Activated CD4-positive, CD25-positive, alpha-beta regulatory T cell treated with anti-CD3 and anti-CD28 coated beads, Interleukin-2, amount 50 U/mL, for 24 hours (primary cell): ENCODE measurements at regions not wholly inside any gene's neighbourhood (a gene's known extent, or its start where the extent isn't known, plus 50 kb on each side); places are given as distances from the start of the nearest gene placed in this dataset.

ENCODE experiments used
- ATAC-seq, 2 donors: fragments of 150-1000 bp; cut with Tn5 transposase; one replicate each; pipeline ENCODE4 v1.10.0; 2021; ENCODE audit warnings: mild to moderate bottlenecking in 1 of 2, moderate library complexity in 1 of 2

DNA sequence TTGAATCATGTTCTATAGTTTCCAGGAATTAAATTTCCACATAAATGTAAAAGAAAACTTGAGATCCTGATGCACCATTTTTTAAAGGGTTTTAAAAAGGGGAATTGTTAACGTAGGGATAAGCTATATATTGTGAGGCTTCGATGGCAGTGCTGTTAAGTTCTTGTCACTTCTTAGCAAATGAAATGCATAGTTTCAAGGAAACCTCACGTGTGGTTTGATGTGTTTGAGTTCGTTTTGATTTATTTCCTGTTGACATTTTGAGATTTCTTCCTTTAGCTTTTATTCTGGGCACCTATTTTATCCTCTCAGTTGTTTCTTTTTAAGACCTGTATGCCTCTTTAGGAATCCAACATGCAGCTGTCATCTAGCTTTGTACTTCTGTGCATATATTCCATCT, 301.0 kb downstream of the DOCK8 start:
- ATAC-seq = no peak

GRCh38 chr9:517993-518392, 303.3 kb downstream of the DOCK8 start:
- no peak for ATAC-seq

DNA sequence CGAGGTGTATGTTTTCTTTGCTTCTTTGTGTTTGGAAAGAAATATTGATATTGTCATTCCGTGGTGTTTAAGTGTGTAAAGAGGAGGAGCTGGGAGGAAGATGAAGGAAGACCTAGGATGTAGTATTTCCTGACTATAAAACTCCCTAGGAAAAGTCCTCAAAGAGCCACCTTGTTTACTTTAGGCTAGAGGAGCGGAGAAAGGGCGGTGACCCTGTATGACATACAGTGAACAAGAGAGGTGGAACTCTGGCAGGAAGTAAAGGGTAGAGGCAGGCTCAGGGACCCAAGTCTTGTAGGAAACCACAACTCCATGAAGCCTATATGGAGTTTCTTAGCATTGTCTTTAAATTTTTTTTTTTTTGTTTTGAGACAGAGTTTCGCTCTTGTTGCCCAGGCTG, 303.9 kb downstream of the DOCK8 start:
- ATAC-seq = no peak

GRCh38 chr9:519579-519978, 304.9 kb downstream of the DOCK8 start:
- peak in 1 of 2 donors; percentile 58 for ATAC-seq

- no peak for ATAC-seq
These were observed 305.6 kb downstream of the DOCK8 start for GRCh38 chr9:520302-520701.

DNA sequence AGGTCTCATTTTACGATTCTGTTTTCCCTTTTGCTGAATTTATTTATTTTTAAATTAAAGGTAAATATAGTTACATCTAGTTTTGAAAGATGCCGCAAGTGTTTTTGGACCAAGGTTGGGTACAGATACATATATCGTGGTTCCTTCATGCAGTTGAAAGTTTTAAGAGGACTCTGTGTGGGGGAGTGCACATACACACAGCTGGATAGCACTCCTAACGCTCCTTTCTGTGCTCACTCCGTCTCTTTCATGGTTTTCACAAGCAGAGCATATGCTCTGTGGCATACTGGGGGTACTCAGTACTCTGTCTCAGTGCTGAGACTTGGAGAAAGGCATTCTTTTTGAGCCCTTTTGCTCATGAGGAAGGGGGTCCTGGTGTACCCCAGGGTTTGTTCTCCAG, 307.5 kb downstream of the DOCK8 start:
- no peak for ATAC-seq

- no peak for ATAC-seq
These were observed 308.0 kb downstream of the DOCK8 start for GRCh38 chr9:522658-523057.

DNA sequence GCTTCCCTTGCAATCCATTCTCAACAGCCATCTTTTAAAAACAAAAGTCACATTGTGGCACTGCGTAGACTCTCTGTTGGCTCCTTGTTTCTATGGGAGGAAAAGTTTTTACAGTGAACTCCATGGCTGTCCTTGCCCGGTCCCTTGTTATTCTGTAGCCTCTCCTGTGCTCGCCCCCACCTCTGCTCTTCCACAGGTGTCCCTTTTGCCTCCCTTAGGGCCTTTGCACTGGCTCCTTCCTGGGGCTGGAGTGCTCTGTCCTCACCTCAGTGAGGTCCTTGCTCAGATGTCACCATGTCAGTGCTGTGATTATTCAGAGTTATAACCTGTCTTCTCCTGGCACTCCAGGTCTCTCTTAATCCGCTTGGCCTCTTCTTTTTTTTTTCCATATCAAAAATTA, 308.8 kb downstream of the DOCK8 start:
- ATAC-seq = no peak

- no peak for ATAC-seq
These were observed 309.3 kb downstream of the DOCK8 start for GRCh38 chr9:524008-524407.

- ATAC-seq = no peak
These were observed 312.4 kb downstream of the DOCK8 start for GRCh38 chr9:526904-527591.

DNA sequence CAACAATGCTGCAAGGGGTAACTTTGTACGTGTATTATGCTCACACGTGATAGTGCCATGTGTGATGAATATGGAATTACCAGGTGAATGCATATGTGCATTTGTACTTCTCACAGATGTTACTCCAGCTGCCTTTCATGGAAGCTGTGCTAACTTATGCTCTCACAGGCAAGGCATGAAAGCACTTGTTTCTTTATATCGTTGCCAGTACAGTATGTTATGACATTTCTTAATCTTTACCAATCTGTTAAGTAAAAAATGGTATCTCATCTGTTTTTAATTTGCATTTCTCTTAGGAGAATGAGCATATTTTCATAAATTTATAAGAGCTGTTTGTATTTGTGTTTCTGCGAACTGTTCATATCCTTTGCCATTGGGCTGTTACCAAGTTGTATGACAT, 311.8 kb upstream of the DMRT1 start:
- no peak for ATAC-seq

GRCh38 chr9:530681-531080, 310.8 kb upstream of the DMRT1 start:
- no peak for ATAC-seq

DNA sequence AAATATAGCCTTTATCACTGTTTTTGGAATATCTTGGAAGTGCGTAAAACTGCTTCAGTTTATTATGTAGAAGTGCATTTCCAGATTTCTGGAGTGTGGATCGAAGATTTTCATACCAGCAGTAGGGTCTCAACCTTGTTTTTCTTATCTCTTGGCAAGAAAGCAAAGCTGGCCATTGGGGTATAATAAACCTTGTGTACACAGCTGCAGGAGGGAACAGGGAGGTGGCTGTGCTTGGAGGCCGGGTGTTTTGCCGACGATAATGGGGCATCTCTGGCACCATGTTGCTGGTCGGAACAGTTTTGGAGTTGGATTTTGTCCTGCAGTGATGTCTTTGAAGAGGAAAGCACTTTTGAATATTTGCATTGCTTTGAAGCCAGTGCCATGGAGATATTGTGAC, 308.8 kb upstream of the DMRT1 start:
- ATAC-seq = no peak

- ATAC-seq = no peak
These were observed 306.6 kb upstream of the DMRT1 start for GRCh38 chr9:534886-535285.

DNA sequence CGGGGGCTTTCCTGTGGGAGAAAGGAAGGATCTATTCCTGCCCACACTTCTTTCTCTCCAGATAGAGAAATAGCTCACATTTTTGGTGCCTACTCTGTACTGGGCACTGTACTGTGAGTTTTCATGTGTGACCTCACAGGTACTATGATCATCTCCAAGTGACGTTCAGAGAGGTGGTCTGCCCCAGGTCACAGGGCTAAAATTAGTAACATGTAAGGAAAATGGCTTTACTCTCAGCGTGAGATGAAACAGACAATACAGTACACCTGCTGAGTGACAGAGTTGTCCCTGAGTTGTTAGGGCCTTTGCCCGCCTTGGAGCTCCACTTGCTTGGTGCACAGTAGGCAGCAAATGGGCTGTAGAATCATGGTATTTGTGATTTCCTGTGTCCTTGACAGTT, 306.1 kb upstream of the DMRT1 start:
- ATAC-seq = no peak

GRCh38 chr9:536597-537511, 304.6 kb upstream of the DMRT1 start:
- ATAC-seq = no peak

DNA sequence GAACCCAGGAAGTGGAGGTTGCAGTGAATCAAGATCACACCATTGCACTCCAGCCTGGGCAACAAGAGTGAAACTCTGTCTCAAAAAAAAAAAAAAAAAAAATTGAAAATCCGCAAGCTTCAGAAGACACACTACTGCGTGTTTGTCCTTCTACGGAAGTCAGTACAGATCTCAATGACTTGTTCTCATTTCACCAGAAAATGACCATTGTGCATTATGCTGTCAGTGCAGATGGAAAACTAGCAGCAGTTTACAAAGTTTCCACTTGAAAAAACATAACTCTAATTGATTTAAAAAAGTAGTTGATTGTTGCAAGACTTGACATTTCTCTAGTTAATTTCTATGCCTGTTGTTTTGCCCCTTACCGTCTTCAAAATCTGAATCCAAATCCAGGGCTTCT, 298.0 kb upstream of the DMRT1 start:
- ATAC-seq = no peak

DNA sequence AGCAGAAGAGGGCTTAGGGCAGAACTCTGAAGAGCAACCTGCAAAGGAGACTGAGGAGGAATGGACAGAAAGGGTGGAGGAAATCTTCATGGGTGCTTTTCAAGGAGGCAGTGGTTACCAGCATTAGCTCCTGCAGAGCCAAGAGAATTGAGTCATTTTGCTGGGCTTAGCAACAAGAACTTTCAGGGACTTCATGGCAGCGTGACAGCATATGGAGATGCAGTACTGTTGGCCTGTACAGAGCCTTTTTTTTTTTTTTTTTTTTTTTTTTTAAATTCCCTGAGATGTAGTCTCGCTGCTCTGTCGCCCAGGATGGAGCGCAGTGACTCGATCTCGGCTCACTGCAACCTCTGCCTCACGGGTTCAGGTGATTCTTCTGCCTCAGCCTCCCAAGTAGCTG, 296.0 kb upstream of the DMRT1 start:
- no peak for ATAC-seq

- ATAC-seq = no peak
These were observed 295.3 kb upstream of the DMRT1 start for GRCh38 chr9:546235-546634.

DNA sequence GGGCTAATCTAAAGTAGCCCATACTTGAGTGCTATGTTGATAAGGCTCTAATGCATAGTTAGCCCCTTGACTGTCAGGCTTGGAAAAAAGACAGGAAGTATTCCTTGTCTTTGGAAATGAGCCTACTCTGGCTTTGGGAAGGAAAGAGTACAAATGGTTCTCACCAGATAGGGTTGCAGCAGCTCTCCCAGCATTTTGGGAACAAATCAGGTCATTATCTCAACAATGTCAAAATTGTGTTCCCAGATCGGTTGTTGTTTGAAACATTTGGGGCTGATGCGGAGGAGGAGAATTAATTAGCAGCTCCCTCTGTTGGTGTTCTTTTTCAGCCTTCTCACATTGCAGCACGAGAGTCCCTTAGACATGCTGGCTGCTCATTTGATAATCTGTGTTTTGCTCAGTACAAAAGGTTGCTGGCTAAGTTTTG, 294.7 kb upstream of the DMRT1 start:
- no peak for ATAC-seq

GRCh38 chr9:547314-547713, 294.2 kb upstream of the DMRT1 start:
- no peak for ATAC-seq

GRCh38 chr9:549455-549997, 292.0 kb upstream of the DMRT1 start:
- no peak for ATAC-seq

- no peak for ATAC-seq
These were observed 291.2 kb upstream of the DMRT1 start for GRCh38 chr9:550333-550732.
